ENCODE measurements at regions not wholly inside any gene's neighbourhood (a gene's known extent, or its start where the extent isn't known, plus 50 kb on each side); places are given as distances from the start of the nearest gene placed in this dataset.

DNA sequence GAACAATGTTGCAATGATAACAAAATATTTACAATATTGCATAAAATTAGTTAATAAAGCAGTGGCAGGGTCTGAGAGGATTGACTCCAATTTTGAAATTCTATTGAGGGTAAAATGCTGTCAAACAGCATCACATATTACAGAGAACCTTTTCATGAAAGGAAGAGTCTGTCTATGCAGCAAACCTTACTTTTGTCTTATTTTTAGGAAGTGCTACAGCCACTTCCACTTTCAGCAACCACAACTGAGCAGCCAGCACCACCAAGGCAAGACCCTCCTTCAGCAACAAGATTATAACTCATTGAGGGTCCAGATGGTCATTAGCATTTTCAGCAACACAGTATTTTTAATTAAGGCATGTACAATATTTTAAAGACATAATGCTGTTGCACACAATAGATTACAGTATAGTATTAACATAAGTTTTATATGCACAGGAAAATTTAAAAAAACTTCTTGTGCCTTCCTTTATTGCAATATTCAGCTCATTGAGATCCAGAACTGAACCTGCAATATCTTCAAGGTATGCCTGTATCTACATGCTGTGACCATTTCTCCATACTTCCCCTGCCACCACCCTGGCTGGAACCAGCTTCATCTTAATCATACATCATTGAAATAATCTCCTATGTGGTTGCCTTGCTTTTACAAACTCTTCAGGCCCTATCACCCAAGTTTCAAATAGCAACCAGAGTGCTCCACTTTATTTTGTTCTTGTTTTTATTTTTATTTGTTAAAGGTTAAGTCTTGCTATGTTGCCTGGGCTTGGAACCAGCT lies 711.2 kb downstream of the KCNA4 start:
- no peak for DNase-seq

DNA sequence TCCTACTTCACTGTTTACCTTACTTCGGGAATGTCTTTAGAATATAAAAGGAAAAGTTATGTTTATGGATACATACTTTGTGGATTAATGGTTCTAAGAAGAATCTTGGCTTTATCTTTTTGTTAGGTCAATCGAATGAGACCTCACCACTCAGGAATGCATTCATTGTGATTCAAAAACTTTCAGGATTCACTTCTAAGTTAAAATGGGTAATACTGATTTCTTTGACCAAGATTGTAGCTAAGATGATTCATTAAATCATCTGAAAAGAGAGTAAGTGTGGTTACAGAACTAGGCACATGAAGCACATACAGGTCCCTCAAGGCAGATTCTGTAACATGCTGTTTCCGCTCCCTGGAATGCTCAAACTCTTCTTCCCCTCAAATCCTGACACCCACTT lies 716.4 kb downstream of the KCNA4 start:
- DNase-seq = peak; percentile 6

DNA sequence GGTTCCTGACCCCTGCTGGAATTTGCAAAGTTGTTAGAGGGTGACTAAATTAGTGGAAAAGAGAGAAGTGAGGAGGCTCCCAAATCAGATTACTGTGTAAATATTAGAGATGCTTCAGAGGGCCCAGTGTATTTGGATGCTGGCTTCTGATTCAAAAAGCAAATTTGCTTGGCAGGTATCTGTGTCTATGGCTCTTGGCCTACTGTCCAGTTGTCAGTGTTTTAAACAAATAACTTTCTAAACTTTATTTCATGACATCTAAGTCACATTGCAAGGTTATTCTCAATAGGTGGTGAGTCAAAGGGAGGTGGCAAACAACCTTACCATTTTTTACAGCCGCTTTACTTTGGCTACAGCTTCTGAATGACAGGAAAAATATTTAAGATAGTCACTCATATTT lies 720.1 kb downstream of the KCNA4 start:
- no peak for DNase-seq

DNA sequence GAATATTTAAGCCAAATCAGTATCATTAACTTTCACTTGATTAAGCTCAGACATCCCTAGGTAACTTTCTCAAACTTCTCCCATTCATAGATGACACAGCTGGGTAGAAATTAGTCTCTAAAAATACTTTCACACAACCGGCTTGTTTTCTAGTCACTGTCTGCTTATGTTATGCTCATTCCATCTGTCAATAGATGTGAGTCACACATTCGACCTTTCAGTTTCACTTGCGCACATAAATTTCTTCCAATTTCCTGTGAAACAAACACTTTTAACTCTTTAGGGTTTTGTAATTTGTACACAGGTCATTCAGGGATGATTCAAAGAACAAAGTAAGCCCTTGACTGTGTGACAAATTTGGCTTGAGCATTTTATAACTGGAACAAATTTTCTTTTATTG lies 723.0 kb downstream of the KCNA4 start:
- DNase-seq = no peak

DNA sequence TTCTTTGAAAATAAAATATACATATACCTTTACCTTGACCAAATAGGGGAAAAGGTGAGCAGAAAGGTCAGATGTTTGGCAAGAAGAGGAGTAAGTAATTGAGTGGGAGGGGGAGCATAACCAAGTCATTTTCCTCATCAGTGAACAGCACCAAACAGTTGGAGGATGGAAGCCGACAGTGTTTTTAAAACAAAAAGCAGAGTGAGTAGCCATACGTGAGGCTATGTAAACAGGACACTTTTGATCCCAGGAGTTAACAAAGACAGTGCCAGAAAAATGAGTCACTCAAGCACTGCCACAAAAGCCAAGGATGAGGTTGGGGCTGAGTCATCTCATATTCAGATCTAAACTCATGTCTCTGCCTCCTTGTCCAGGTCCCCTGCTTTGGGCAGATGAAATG lies 734.7 kb downstream of the KCNA4 start:
- DNase-seq = peak; percentile 13

DNA sequence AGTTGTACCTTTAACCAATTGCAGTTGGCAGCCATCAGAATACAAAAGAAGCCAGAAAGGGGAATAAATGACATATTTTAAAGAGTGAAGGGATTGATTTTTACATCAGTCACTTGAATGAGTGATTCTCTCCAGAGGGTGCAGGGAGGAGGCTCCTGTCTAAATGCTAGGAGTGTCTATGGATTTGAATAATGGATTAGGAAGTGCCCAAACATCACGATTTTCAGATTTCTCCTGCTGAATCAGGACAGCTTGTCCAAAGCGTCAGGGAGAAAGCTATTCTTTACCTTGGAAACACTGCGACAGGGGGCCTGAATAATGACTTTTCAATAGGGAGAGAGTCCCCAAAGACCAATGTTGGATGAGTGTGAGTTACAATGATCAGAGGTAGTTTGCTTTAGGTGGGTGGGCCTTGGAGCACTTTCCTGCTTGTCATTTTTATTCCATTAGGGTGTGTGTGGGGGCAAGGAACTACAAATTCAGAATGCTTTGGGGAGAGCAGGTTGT lies 735.5 kb downstream of the KCNA4 start:
- DNase-seq = peak; percentile 12

DNA sequence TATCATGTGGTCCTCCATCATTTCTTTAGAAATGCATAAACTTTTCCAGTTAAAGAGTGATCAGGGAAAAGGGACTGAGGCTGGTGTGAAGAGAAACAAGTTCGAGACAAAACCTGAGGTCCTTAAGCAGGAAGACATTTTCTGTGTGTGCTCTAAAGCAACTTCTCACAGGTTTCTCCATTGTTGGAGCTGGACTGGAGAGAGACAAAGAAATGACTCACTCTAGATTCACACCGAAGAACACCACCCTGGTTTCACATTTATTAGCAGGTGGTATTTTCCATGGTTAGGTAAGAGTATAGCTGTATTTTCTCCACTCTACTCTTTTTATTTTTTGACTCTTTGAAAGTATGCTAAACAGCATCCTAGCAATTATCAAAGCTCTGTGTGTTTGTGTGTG lies 736.4 kb downstream of the KCNA4 start:
- DNase-seq = peak; percentile 7

DNA sequence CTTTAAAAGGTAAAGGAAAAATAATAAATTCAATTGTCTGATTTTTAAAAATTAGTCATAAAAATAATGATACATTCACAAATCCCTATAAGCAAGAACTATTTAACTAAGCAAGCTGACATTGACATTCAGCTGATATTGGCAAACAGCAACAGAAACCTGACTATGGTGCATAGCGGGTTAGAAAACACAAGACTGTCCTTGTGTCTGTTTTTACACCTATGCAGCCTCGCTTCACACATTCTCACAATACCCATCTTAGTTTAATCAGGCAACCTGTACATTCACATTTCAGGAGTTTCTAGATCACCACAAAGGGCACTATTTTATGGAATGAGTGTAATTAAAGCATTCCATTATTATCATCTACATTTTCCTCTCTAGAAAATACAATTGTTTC lies 737.1 kb downstream of the KCNA4 start:
- no peak for DNase-seq

DNA sequence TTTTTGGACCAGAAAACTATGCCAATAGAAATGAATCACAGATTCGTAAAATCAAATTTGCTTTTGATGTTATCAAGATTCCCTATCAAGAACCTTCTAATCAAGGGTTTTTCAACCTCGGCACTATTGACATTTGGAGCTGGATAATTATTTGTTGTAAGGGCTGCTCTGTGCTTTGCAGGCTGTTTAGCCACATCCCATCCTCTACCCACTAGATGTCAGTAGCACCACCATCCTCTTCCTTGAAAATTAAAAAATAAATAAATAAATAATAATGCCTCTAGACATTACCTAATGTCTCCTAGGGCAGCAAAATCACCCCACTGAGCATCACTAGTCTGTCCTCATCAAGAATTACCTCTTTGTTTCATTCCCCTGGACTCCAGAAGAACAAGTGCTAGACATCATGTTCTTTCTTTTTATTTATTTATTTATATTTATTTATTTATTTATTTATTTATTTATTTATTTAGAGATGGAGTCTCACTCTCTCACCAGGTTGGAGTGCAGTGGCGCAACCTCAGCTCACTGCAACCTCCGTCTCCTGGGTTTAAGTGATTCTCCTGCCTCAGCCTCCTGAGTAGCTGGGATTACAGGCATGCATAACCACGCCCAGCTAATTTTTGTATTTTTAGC lies 744.7 kb downstream of the KCNA4 start:
- DNase-seq = no peak

DNA sequence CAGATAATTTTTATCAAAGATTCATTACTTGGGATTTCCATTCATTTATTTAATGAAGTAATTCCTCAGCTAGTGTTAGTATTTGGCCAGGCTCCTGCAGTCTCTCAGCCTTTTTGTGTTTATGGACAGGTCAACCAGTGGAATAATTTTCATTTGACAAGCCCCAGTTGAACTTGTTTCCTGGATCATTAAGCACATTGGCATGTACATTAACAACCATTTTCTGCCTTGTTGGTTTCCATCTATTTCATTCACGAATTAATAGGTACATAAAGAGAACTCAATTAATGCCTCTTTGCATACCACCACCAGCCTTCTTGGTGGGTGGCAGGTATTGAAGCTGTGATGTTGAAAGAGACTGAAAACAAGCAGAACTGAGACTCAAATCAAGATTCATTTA lies 745.2 kb downstream of the KCNA4 start:
- peak; percentile 91 for DNase-seq

DNA sequence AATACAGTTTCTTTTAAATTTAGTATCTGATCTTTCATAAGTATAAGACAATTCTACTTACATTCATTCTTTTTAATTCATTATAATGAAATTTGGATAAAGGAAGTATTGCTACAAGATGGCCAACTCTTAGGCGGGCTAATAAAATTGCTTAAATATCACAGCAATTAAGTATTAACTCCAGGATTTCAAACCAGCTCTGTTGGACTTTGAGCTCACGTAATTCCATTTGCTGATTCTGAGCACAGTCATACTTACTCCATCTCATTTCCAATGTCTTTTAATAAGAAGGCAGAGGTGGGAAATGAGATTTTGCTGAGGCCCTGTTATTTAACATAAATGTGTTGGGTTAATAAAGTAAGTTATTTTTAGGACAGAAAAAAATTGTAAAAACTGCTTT lies 748.1 kb downstream of the KCNA4 start:
- DNase-seq = no peak

DNA sequence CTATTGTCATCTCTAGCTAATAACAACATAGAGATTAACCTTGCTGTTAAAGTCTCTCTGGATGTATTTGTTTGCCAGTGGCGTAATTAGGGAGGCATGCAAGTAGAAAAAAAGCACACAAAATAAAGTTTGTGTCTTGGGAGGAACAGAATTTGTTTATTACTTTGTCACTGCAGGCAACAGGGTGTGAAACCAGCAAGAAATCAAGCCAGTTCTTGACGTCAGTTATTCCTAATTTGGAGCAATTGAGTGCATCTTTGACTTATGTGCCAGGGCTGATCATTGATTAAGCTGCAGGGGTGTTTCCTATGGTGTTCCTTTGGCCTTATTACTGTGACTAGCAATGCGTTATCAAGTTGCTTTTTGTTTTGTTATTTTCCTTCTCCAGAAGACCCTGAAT lies 751.0 kb downstream of the KCNA4 start:
- DNase-seq = no peak

DNA sequence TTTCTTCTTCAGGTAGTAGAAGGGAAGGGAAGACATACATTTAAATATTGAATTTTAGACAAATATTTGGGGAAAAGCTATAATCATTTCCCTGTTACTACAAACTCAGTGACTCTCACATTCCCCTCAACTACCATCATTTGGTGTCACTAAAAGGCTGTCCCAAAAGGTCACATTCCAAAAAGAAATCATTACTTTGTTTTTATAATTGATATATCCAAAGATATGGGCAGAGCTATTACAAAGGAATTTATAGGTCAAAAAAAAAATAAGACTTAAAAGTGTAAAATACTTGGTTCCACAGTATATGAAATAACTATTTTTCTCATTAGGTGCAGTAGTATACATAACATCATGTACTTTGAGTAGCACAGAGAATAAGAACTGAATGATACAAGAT lies 751.4 kb downstream of the KCNA4 start:
- DNase-seq = no peak

DNA sequence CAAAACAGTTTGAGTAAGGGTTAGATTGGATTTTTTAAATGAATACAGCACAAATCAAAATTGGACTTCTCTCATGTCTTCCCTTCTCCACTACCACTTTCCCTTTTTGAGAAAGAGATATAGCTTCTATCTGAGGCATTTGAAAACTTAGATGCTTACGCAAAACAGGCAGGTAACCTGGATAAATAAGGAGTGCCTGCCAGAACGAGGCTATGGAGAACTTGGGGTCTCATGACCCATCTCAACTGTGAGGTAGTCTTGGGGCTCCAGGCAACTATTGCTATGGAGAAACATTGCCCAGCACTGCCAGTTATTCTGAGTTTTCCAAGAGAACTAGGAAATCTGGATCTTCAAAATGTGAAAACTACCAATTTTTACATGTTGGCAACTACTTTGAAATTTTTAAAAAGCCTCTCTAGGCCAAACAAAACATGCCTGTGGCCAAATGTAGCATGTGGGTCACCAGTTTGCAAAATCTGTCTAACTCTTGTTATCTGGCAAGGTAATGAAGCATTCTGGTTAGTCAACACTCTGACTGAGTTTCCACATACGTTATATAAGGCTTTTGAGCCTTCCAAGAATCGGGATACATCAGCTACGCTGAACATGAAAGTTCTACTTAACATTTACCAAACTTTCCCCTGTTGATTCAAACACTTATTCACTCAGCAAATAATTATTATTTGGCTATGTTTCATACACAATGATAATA lies 752.7 kb downstream of the KCNA4 start:
- no peak for DNase-seq

DNA sequence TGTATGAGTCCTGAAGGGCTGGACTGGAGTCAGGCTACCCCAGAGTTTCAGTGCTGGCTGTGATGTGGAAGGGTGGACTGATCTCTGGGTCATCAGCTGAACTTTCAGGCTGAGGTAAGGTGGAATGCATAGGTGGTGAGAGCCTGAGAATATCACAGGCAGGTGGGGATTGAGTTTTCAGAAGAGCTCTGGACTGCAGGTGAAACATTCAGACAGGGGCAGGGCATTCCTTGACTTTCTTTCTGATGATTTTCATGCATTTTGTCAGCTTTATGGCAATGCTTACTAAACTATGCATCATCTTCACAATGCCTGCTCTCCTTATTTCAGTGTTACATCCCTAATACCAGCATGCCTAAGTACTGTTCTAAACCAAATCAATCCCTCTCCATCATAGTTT lies 755.0 kb downstream of the KCNA4 start:
- no peak for DNase-seq

DNA sequence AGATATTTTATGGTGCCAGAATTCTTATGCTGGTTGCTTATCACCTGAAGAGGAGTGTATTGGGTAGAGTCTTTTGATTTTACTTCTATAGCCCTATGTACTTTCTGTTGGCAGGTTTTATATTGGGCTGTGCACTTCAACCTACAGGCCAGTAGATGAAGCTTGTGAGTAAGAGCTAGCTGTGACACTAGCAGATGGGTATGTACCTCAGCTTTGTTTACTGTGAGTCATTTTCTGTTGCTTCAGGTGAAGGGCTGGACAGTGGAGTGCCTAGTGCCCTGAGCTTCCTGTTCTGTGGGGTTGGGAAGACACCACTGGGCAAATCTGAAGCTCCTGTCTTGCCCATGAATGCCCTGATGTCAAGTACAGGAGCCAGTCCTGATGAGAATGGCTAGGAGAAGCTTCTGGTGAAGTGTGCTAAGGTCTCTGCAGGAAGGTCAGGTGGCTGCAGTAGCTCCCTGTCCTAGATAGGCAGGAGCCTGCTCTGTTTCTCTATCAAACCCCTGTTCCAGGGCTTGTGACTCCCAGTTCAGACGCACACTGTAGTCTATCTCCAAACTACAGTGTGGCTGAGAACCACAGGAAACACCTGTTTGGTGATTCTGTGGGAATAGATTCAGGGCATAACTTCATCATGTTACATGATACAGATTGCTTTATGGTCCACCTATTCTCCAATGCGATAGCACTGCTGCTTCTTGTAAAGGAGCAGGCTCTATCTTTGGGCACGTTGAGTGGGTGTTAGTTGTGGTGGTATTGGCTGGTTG lies 755.7 kb downstream of the KCNA4 start:
- DNase-seq = no peak

DNA sequence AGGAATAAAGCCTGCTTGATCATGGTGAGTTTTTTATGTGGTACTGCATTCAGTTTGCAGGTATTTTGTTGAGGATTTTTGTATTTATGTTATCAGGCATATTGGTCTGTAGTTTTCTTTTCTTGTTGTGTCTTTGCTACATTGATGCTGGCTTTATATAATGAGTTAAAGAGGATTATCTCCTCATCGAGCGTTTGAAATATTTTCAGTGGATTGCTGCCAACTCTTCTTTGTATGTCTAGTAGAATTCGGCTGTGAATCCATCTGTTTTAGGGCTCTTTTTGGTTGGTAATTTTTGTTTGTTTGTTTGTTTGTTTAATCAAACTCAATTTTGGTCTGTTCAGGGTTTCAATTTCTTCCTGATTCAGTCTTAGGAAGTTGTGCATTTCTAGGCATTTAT lies 758.4 kb downstream of the KCNA4 start:
- DNase-seq = no peak

DNA sequence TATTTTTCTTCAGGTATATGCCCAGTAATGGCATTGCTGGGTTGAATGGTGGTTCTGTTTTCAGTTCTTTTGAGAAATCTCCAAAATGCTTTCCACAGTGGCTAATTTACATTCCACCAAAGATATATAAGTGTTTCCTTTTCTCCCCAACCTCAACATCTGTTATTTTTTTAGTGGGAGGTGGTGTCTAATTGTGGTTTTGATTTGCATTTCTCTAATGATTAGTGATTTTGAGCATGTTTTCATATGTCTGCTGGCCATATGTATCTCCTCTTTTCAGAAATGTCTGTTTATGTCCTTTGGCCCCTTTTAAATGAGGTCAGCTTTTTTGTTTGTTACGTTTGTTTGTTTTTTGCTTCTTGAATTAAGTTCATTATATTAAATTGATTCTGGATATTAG lies 760.2 kb downstream of the KCNA4 start:
- no peak for DNase-seq

DNA sequence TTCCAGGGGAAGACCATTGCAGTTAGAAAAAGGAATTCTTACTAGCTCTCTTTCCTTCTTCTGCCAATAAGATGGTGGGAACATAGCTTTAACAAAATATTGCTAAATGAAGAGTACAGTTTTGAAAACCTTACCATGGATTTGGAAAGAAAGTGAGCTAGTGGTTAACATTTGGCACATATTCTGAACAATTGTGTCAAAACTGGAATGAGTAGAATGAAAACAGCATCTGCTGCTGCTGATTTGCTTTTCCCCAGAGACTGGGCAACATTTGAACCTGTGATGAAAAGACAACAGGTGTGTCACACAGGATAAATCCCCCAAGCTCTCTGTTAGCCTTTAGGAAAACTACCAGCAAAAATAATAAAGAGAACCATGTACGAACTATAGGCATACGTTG lies 761.4 kb downstream of the KCNA4 start:
- no peak for DNase-seq

DNA sequence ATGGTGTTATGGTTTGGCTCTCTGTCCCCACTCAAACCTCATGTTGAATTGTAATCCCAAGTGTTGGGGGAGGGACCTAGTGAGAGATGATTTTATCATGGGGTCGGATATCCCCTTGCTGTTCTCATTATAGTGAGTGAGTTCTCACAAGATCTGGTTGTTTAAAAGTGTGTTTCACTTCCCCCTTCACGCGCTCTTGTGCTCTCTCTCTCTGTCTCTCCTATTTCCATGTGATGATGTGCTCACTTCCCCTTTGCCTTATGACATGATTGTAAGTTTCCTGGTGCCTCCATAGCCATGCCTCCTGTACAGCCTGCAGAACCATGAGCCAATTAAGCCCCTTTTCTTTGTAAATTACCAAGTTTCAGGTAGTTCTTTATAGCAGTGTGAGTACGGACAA lies 765.1 kb downstream of the KCNA4 start:
- DNase-seq = no peak

DNA sequence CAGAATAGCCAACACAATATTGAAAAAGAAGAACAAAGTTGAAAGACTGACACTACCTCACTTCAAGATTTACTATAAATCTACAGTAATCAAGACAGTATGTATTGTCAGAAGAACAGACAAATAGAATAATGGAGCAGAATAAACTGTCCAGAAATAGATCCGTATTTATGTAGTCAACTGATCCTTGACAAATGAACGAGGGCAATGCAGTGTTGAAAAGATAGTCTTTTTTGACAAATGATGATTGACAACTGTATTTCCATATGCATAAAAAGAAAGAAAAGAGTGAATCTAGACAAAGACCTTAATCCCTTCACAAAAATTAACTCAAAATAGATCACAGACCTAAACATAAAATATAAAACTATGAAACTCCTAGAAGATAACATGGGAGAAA lies 767.1 kb downstream of the KCNA4 start:
- no peak for DNase-seq

DNA sequence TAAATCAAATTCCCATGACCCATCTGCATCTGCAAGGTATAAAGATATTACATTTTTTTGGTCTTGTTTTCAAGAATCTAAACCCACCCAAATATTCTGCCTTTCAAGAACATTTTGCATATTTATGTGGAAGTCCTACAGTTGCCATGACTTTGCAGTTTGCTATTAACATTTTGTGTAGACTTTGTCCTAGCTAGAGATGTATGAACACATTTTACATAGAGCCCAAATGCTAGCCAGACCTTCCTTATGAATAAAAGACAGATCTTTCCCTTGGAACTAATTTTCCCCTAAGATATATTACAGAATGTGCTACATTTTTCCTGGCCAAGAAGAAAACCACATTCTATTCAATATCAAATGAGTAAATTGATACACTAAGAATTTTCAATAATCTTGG lies 772.5 kb downstream of the KCNA4 start:
- no peak for DNase-seq

DNA sequence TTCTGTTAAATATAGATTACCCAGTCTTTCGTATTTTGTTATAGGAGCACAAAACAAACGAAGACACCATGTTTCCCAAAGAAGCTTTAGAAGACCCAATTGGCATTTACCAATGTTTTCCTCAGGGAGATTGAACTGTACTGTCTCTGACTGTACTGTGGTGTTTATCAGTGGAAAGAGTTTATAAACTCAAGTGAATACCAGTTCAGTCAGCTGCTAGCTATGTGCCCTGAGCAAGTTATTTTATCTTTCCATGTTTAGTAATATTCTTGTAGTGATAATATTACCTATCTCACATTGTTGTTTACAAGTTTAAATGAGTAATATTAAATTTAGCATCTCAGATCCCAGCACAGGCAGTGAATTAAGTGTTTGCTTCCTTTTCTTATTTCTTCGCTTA lies 773.2 kb downstream of the KCNA4 start:
- DNase-seq = no peak

Data from eye (tissue), 1 donor.